DOHH2 (cell line): ENCODE measurements at regions not wholly inside any gene's neighbourhood (a gene's known extent, or its start where the extent isn't known, plus 50 kb on each side); places are given as distances from the start of the nearest gene placed in this dataset.

Source experiments
- H3F3A ChIP-seq: fragments of 200-600 bp; sonication (generic), shearing (Covaris generic); 2 replicates; pipeline ENCODE4 v1.6.0; 2016; ENCODE audit warnings: antibody characterized with exemption, mild to moderate bottlenecking; ENCODE audit not compliant: control insufficient read depth, insufficient read depth
- H3K27ac ChIP-seq: fragments of 200-600 bp; sonication (generic); 2 replicates; pipeline ENCODE4 v1.5.1; 2014; ENCODE audit warnings: low read depth, mild to moderate bottlenecking, low read length, moderate library complexity
- H3K27me3 ChIP-seq: fragments of 200-600 bp; sonication (generic); 2 replicates; pipeline ENCODE4 v1.6.1; 2014; ENCODE audit warnings: mild to moderate bottlenecking, low read length, mixed read lengths; ENCODE audit not compliant: control insufficient read depth
- H3K36me3 ChIP-seq: fragments of 200-600 bp; sonication (generic); 2 replicates; pipeline ENCODE4 v1.6.1; 2014; ENCODE audit warnings: mild to moderate bottlenecking, low read length, moderate library complexity, mixed read lengths; ENCODE audit not compliant: control insufficient read depth
- H3K4me1 ChIP-seq: fragments of 200-600 bp; sonication (generic); 2 replicates; pipeline ENCODE4 v1.6.1; 2014; ENCODE audit warnings: mild to moderate bottlenecking, low read length, mixed read lengths; ENCODE audit not compliant: control insufficient read depth
- H3K4me2 ChIP-seq: fragments of 200-600 bp; sonication (generic); 2 replicates; pipeline ENCODE4 v1.6.0; 2014; ENCODE audit warnings: mild to moderate bottlenecking, low read length, moderate library complexity
- H3K4me3 ChIP-seq: fragments of 200-600 bp; sonication (generic); 2 replicates; pipeline ENCODE4 v1.5.1; 2014; ENCODE audit warnings: mild to moderate bottlenecking, low read length, mixed read lengths
- H3K79me2 ChIP-seq: fragments of 200-600 bp; sonication (generic); 2 replicates; pipeline ENCODE4 v1.6.1; 2014; ENCODE audit warnings: mild to moderate bottlenecking, low read length, mixed read lengths; ENCODE audit not compliant: control insufficient read depth
- H3K9me2 ChIP-seq: fragments of 200-600 bp; sonication (generic); replicated peaks from 2 replicates; pipeline ENCODE4 v1.6.1; 2014; ENCODE audit warnings: mild to moderate bottlenecking, low read length, mixed read lengths; ENCODE audit not compliant: control insufficient read depth
- H3K9me3 ChIP-seq: fragments of 200-600 bp; sonication (generic); 2 replicates; pipeline ENCODE4 v1.6.1; 2014; ENCODE audit warnings: antibody characterized with exemption, low read length, mixed read lengths; ENCODE audit not compliant: control insufficient read depth, insufficient read depth
- H4K20me1 ChIP-seq: fragments of 200-600 bp; sonication (generic); 2 replicates; pipeline ENCODE4 v1.6.0; 2014; ENCODE audit warnings: low read depth, mild to moderate bottlenecking, antibody characterized with exemption, low read length, moderate library complexity; ENCODE audit not compliant: control insufficient read depth, insufficient read depth
- EZH2phosphoT487 ChIP-seq: fragments of 200-600 bp; sonication (generic); IDR thresholded peaks from 2 replicates; pipeline ENCODE4 v1.6.1; 2017; ENCODE audit warnings: borderline replicate concordance, mild to moderate bottlenecking, antibody characterized with exemption, low read length, moderate library complexity, mixed read lengths
- TF ChIP-seq, protein P1 (sequence below): fragments of 200-600 bp; sonication (generic); IDR thresholded peaks from one replicate; pipeline ENCODE4 v1.5.1; 2014; ENCODE audit warnings: antibody characterized with exemption, mild to moderate bottlenecking, low read depth, low read length; ENCODE audit not compliant: poor library complexity, severe bottlenecking

DNA sequence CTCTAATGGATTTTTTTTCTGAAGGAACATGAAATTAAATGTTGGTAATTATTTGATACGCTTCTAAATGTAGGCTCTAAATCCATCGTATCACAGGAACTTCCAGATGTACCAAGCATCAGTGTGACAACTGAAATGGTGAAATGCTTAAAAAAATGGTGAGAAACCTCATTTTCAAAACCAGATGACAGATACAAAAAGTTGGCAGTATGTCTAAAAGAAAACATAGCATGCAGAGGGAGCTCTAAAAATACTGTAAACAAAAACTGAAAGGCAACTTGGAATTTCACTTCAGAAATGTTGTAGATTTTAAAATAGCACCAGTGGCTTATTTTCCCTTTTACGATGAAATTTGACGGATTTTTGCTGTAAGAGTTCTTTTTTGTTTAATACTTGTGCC lies 1043.6 kb upstream of the WWC1 start:
- no peak overlapping the region for H3K4me2 ChIP-seq

DNA sequence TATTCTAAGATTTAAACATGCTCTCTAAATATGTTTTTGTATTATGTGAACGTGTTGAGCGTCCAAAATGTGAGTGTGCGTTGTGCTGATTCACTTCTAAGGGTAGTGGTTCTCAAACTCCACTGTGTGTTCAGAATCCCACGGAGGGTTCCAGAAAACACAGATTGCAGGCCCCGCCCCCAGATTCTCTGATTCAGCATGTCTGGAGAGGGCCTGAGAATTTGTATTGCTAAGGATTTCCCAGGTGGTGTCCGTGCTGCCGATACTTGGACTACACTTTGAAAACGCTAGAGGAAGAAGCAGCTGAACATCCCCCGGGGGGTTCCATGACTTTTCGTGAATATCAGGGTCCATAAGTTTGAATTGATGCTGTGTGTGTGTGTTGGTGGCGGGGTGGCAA lies 1043.2 kb upstream of the WWC1 start:
- H3F3A ChIP-seq = no peaks in the 10 kb centered on the region
- H3K27me3 ChIP-seq = no peaks in the 10 kb centered on the region
- TF ChIP-seq, protein P1, sequence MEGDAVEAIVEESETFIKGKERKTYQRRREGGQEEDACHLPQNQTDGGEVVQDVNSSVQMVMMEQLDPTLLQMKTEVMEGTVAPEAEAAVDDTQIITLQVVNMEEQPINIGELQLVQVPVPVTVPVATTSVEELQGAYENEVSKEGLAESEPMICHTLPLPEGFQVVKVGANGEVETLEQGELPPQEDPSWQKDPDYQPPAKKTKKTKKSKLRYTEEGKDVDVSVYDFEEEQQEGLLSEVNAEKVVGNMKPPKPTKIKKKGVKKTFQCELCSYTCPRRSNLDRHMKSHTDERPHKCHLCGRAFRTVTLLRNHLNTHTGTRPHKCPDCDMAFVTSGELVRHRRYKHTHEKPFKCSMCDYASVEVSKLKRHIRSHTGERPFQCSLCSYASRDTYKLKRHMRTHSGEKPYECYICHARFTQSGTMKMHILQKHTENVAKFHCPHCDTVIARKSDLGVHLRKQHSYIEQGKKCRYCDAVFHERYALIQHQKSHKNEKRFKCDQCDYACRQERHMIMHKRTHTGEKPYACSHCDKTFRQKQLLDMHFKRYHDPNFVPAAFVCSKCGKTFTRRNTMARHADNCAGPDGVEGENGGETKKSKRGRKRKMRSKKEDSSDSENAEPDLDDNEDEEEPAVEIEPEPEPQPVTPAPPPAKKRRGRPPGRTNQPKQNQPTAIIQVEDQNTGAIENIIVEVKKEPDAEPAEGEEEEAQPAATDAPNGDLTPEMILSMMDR = no peak
- no peak for TF ChIP-seq EZH2phosphoT487

More for the DNA sequence above, 1043.6 kb upstream of the WWC1 start:
- TF ChIP-seq EZH2phosphoT487 = no peak
- TF ChIP-seq, protein P1 = no peak
- H3K9me3 ChIP-seq = no peaks in the 10 kb centered on the region
- H3F3A ChIP-seq = no peaks in the 10 kb centered on the region
- H3K4me1 ChIP-seq = no peaks in the 10 kb centered on the region
- H3K36me3 ChIP-seq = no peaks in the 10 kb centered on the region
- H3K4me3 ChIP-seq = no peak overlapping the region
- no peaks in the 10 kb centered on the region for H4K20me1 ChIP-seq
- H3K27me3 ChIP-seq = no peaks in the 10 kb centered on the region
- H3K27ac ChIP-seq = no peak overlapping the region
- no peaks in the 10 kb centered on the region for H3K9me2 ChIP-seq
- H3K79me2 ChIP-seq = no peaks in the 10 kb centered on the region

DNA sequence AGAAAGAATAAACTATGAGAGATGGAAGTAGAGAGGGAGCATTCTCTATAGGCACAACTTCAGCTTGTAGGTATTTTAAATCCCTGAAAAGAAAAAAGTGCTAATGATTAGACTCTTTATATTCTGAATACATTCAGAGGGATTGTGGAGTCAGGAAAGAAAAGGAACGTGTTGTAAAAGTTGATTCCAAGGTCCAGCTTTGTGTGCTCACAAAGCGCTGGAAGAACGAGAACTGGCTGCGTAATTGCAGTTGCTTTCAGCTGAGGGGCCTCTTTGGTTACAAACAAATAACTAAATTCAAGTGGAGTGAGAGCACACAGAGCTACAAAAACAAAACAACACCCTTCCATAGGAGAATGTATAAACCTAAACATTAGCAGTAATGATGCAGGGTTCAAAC lies 1040.4 kb upstream of the WWC1 start:
- Histone ChIP-seq H4K20me1 (no peaks in the 10 kb centered on the region), H3K27me3 (no peaks in the 10 kb centered on the region), H3K9me3 (no peaks in the 10 kb centered on the region), H3K36me3 (no peaks in the 10 kb centered on the region), H3K79me2 (no peaks in the 10 kb centered on the region), H3K9me2 (no peaks in the 10 kb centered on the region), H3F3A (no peaks in the 10 kb centered on the region), H3K27ac (no peak overlapping the region), H3K4me3 (no peak overlapping the region), H3K4me1 (no peaks in the 10 kb centered on the region), H3K4me2 (no peak overlapping the region)
- TF ChIP-seq, protein P1 = no peak
- TF ChIP-seq EZH2phosphoT487 = no peak

More for the DNA sequence above, 1043.2 kb upstream of the WWC1 start:
- no peak overlapping the region for H3K27ac ChIP-seq
- no peak overlapping the region for H3K4me3 ChIP-seq
- H4K20me1 ChIP-seq = no peaks in the 10 kb centered on the region
- H3K79me2 ChIP-seq = no peaks in the 10 kb centered on the region
- H3K36me3 ChIP-seq = no peaks in the 10 kb centered on the region
- H3K9me2 ChIP-seq = no peaks in the 10 kb centered on the region
- H3K9me3 ChIP-seq = no peaks in the 10 kb centered on the region
- no peak overlapping the region for H3K4me2 ChIP-seq
- no peaks in the 10 kb centered on the region for H3K4me1 ChIP-seq

- Histone ChIP-seq H3K4me3 (no peak overlapping the region), H3K27me3 (no peaks in the 10 kb centered on the region)
- TF ChIP-seq, protein P1 = no peak
- TF ChIP-seq EZH2phosphoT487 = no peak
These were observed 1037.3 kb upstream of the WWC1 start for GRCh38 chr5:167254132-167254531.

More at GRCh38 chr5:167254132-167254531, 1037.3 kb upstream of the WWC1 start:
- Histone ChIP-seq H3F3A (no peaks in the 10 kb centered on the region), H3K79me2 (no peaks in the 10 kb centered on the region), H3K9me3 (no peaks in the 10 kb centered on the region), H3K4me1 (no peaks in the 10 kb centered on the region), H3K27ac (no peak overlapping the region), H3K4me2 (no peak overlapping the region), H4K20me1 (no peaks in the 10 kb centered on the region), H3K9me2 (no peaks in the 10 kb centered on the region), H3K36me3 (no peaks in the 10 kb centered on the region)
